CD4-positive, alpha-beta T cell (primary cell): ENCODE measurements at regions not wholly inside any gene's neighbourhood (a gene's known extent, or its start where the extent isn't known, plus 50 kb on each side); places are given as distances from the start of the nearest gene placed in this dataset.

ENCODE experiments used
- ATAC-seq: fragments of 200-7000 bp; cut with Tn5 transposase; one replicate; pipeline ENCODE4 v1.10.0; 2022; ENCODE audit warnings: mild to moderate bottlenecking; ENCODE audit not compliant: poor library complexity
- CTCF ChIA-PET: fragments of 350-600 bp; sonication (Branson Sonifier 250); formaldehyde crosslinking; loops from one replicate; lab custom pipeline; 2021; ENCODE audit warnings: antibody characterized with exemption, inconsistent platforms; lab: Charles Lee
- POLR2A ChIA-PET: fragments of 350-600 bp; sonication (Branson Sonifier 250); formaldehyde crosslinking; loops from one replicate; lab custom pipeline; 2021; ENCODE audit warnings: antibody characterized with exemption, inconsistent platforms; lab: Charles Lee
- DNase-seq, 14 experiments: peaks; one replicate each; pipeline ENCODE4 v3.0.0-alpha.2; 2013 to 2020; ENCODE audit warnings: mixed read lengths in 2 of 14
- H3K27ac ChIP-seq, 2 donors: one replicate each; pipeline versions ENCODE4 v1.5.1 to v1.7.0; 2013; ENCODE audit warnings: low read length in 2 of 2, low read depth in 1 of 2, mild to moderate bottlenecking in 1 of 2
- H3K27me3 ChIP-seq, 2 experiments: 1 replicate in 1 of 2; 2 replicates in 1 of 2; pipeline versions ENCODE4 v1.6.1 to v1.7.0; 2013; ENCODE audit warnings: low read length in 2 of 2, control low read depth in 1 of 2, mild to moderate bottlenecking in 1 of 2, moderate library complexity in 1 of 2; ENCODE audit not compliant: insufficient read depth in 2 of 2, control insufficient read depth in 1 of 2
- H3K36me3 ChIP-seq: one replicate; pipeline ENCODE4 v1.6.1; 2013; ENCODE audit warnings: low read length, control low read depth; ENCODE audit not compliant: insufficient read depth
- H3K4me1 ChIP-seq: one replicate; pipeline ENCODE4 v1.6.1; 2013; ENCODE audit warnings: low read length, control low read depth; ENCODE audit not compliant: insufficient read depth
- H3K4me3 ChIP-seq: one replicate; pipeline ENCODE4 v1.5.1; 2013; ENCODE audit warnings: mild to moderate bottlenecking, low read length, moderate library complexity
- H3K9me3 ChIP-seq, 2 experiments: 1 replicate in 1 of 2; 2 replicates in 1 of 2; pipeline versions ENCODE4 v1.6.1 to v1.7.0; 2013; ENCODE audit warnings: low read length in 2 of 2, mild to moderate bottlenecking in 2 of 2, control low read depth in 1 of 2, moderate library complexity in 1 of 2; ENCODE audit not compliant: control insufficient read depth in 1 of 2, insufficient read depth in 1 of 2
- H3K27ac Mint-ChIP-seq: one replicate; pipeline ENCODE4 v1.8.0; 2020; ENCODE audit warnings: mixed read lengths
- H3K27me3 Mint-ChIP-seq: one replicate; pipeline ENCODE4 v1.8.0; 2021; ENCODE audit warnings: mixed read lengths
- H3K36me3 Mint-ChIP-seq: one replicate; pipeline ENCODE4 v1.8.0; 2021; ENCODE audit warnings: low read depth, mixed read lengths
- H3K4me1 Mint-ChIP-seq: one replicate; pipeline ENCODE4 v1.8.0; 2021; ENCODE audit warnings: low read depth, mixed read lengths
- H3K4me3 Mint-ChIP-seq: one replicate; pipeline ENCODE4 v1.8.0; 2020; ENCODE audit warnings: mild to moderate bottlenecking, mixed read lengths
- H3K9me3 Mint-ChIP-seq: one replicate; pipeline ENCODE4 v1.8.0; 2020; ENCODE audit warnings: mixed read lengths
- intact Hi-C, 2 experiments: fragments of 100-400 bp; cut with DNase I in 1 of 2; cut with micrococcal nuclease in 1 of 2; formaldehyde crosslinking; loops; one replicate each; pipeline versions ENCODE4 v1.15.1 to v1.9.0; 2023 to 2025; cut with DNase I, micrococcal nuclease
- TF ChIP-seq, protein P1 (sequence below): fragments of 200-600 bp; IDR thresholded peaks from one replicate; pipeline ENCODE4 v1.8.0; 2022; ENCODE audit warnings: antibody characterized with exemption, mild to moderate bottlenecking

- Histone ChIP-seq H3K4me3 (no peak overlapping the region), H3K36me3 (no peaks in the 10 kb centered on the region), H3K4me1 (no peaks in the 10 kb centered on the region), H3K27me3 (no peaks in the 10 kb centered on the region), H3K9me3 (no peaks in the 10 kb centered on the region), H3K27ac (no peak overlapping the region)
- intact Hi-C loops: no loop called here
- no peak overlapping the region for H3K27ac Mint-ChIP-seq
- no peaks in the 10 kb centered on the region for H3K36me3 Mint-ChIP-seq
- H3K9me3 Mint-ChIP-seq: no peaks in the 10 kb centered on the region
- no peaks in the 10 kb centered on the region for H3K27me3 Mint-ChIP-seq
- TF ChIP-seq, protein P1, sequence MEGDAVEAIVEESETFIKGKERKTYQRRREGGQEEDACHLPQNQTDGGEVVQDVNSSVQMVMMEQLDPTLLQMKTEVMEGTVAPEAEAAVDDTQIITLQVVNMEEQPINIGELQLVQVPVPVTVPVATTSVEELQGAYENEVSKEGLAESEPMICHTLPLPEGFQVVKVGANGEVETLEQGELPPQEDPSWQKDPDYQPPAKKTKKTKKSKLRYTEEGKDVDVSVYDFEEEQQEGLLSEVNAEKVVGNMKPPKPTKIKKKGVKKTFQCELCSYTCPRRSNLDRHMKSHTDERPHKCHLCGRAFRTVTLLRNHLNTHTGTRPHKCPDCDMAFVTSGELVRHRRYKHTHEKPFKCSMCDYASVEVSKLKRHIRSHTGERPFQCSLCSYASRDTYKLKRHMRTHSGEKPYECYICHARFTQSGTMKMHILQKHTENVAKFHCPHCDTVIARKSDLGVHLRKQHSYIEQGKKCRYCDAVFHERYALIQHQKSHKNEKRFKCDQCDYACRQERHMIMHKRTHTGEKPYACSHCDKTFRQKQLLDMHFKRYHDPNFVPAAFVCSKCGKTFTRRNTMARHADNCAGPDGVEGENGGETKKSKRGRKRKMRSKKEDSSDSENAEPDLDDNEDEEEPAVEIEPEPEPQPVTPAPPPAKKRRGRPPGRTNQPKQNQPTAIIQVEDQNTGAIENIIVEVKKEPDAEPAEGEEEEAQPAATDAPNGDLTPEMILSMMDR: no peak
- no peak overlapping the region for H3K4me3 Mint-ChIP-seq
- ChIA-PET CTCF (no interaction called here), POLR2A (no interaction called here)
- no peaks in the 10 kb centered on the region for H3K4me1 Mint-ChIP-seq
- DNase-seq (no peak), ATAC-seq (no peak)
These were observed 707.5 kb upstream of the FSHR start for GRCh38 chr2:49861821-49862220.

DNA sequence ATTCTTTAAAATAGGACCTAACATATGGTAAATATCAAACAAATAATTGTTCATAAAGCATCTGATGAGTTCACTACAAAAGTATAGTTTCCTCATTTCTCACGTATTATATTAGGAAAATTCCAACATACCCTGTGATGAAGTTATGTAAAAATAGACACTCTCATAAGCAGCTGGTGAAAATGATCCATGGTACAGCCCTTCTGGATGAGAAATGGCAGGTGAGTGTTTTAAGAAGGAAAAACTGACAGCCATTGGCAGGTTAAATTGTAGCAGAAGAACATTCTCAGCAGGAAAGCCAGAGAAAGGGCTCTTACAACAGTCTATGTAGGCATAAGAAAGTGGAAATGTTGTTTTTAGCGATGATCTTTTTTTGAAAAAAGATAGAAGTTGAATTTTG is 706.5 kb upstream of the FSHR start:
- no peak for DNase-seq
- no peaks in the 10 kb centered on the region for H3K36me3 Mint-ChIP-seq
- Histone ChIP-seq H3K27me3 (no peaks in the 10 kb centered on the region), H3K9me3 (no peaks in the 10 kb centered on the region), H3K4me1 (no peaks in the 10 kb centered on the region), H3K27ac (no peak overlapping the region), H3K4me3 (no peak overlapping the region), H3K36me3 (no peaks in the 10 kb centered on the region)
- H3K27ac Mint-ChIP-seq: no peak overlapping the region
- CTCF ChIA-PET: no interaction called here
- POLR2A ChIA-PET: no interaction called here
- H3K4me3 Mint-ChIP-seq: no peak overlapping the region
- H3K9me3 Mint-ChIP-seq: peaks cover 2% of the 10 kb centered on the region
- intact Hi-C loops: no loop called here
- no peak for ATAC-seq
- no peaks in the 10 kb centered on the region for H3K4me1 Mint-ChIP-seq
- no peaks in the 10 kb centered on the region for H3K27me3 Mint-ChIP-seq
- TF ChIP-seq, protein P1: no peak

DNA sequence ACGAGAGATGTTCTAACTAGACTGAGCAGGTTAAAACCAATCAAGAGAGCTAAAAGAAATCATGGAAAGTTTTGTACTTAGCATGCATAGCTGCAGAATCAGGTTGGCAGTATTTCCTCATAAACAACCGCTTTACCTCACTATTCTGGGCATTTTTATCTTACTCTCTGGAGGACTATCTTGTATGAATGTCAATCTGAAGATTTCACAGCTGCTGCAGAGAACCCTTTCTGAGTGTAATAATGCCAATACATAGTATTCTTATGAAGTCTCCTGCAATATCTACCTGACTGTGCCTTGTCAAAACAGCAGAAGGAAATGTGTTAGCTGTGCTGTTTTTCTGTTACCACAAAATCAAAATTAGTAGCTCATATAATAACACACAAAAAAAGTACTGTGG is 705.9 kb upstream of the FSHR start:
- no peaks in the 10 kb centered on the region for H3K4me1 Mint-ChIP-seq
- H3K9me3 Mint-ChIP-seq: peaks cover 2% of the 10 kb centered on the region
- no peaks in the 10 kb centered on the region for H3K27me3 ChIP-seq

More for the DNA sequence above, 705.9 kb upstream of the FSHR start:
- no peak overlapping the region for H3K4me3 Mint-ChIP-seq
- no peaks in the 10 kb centered on the region for H3K27me3 Mint-ChIP-seq
- ChIA-PET POLR2A (no interaction called here), CTCF (no interaction called here)
- no peak overlapping the region for H3K4me3 ChIP-seq
- H3K36me3 ChIP-seq: no peaks in the 10 kb centered on the region
- H3K9me3 ChIP-seq: no peaks in the 10 kb centered on the region
- intact Hi-C loops: no loop called here
- ATAC-seq (no peak), DNase-seq (no peak)
- H3K36me3 Mint-ChIP-seq: no peaks in the 10 kb centered on the region
- no peak overlapping the region for H3K27ac ChIP-seq
- TF ChIP-seq, protein P1: no peak
- H3K4me1 ChIP-seq: no peaks in the 10 kb centered on the region
- no peak overlapping the region for H3K27ac Mint-ChIP-seq
